ENCODE measurements at regions not wholly inside any gene's neighbourhood (a gene's known extent, or its start where the extent isn't known, plus 50 kb on each side); places are given as distances from the start of the nearest gene placed in this dataset.
"Not testable (repeated sequence)": the region's sequence is repeated elsewhere in the genome, so short reads cannot be mapped to it uniquely, and the experiment has no call there.

GRCh38 chr7:152905949-152906348, 146.4 kb downstream of the ACTR3B start:
- DNase-seq (ENCODE audit: low spot score), result no peak

DNA sequence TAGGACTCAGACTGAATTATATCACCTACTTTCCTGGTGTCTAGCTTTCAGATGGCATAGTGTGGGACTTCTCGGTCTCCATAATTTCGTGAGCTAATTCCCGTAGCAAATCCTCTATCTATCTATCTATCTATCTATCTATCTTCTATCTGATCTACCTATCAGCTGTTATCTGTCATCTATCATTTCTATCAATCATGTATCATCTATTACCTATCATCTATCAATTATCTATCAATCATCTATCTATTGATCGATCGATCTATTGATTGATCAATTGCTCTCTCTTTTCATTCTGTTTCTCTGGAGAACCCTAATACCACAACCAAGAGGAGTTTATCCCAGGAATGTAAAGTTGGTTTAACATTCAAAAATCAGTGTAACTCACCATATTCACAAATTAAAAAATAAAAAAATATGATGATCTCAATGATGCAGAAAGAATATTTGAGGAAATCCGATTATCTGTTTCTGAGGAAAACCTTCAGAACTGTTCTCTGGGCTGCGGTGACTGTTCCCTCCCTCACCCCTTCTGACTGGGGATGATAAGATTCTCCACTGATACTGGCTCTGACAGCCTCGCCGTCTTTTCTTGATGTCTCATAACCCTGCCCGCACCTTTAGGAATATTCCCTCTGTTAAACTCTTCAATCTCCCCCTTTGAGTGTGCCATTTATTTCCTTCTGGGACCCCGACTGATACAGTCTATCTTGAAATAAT, 147.7 kb downstream of the ACTR3B start:
- no peak for DNase-seq (ENCODE audit: low spot score)

DNA sequence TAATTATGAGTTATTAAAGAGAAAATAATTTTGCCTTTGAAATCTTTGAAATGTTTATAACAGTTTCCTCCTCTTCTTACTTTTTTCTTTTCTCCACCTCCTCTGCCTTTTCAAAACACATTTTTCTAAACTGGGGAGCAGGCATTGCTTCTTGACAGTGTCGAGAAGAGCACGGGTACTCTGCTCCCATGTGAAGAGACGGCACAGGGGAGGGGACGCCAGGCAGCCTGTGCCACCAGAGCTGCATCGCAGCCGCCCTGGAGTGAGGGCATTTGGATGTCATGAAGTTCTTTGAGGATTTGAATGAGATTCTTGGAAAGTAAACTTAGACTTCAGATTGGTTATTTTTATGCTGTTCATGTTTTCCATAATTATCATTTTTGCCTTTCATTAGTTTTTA, 149.7 kb downstream of the ACTR3B start:
- DNase-seq (ENCODE audit: low spot score), result no peak

DNA sequence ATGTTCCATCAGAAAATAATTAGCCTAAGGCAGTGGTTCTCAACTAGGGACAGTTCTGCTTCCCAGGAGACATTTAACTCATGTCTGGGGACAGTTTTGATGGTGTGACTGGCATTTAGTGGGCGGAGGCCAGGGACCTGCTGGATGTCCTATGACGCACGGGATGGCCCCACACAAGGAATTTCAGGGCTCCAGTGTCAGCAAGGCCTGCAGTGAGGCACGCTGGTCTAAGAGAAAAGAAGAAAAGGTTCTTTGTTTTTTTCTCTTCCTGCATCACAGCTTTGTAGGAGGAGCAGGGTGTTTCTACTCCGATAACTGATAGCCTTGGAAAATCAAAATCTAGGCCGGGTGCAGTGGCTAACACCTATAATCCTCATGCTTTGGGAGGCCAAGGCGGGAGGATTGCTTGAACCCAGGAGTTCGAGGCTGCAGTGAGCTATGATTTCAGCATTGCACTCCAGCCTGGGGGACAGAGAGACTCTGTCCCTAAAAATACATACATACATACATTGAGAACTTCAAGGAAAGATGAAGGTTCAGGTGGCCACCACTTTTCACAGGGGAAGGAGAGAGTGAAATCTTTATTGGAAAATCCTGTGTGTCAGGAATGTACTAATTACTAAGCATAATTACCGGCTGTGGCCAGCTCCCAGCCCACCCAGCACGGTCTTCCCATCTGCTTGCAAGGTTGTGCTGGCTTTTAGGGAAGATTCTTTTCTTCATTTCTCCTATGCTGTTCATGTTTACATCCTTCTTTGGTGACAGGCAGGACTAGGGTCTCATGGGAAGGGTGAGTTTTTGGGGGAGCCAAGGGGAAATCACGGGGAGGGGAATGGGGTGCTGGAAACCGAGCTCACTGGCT, 150.4 kb downstream of the ACTR3B start:
- DNase-seq (ENCODE audit: low spot score), result peak; percentile 51

- no peak for DNase-seq (ENCODE audit: low spot score)
Measured at GRCh38 chr7:152910545-152911225, 151.1 kb downstream of the ACTR3B start.

- DNase-seq (ENCODE audit: low spot score), result no peak
Measured at GRCh38 chr7:152911226-152911560, 151.6 kb downstream of the ACTR3B start.

DNA sequence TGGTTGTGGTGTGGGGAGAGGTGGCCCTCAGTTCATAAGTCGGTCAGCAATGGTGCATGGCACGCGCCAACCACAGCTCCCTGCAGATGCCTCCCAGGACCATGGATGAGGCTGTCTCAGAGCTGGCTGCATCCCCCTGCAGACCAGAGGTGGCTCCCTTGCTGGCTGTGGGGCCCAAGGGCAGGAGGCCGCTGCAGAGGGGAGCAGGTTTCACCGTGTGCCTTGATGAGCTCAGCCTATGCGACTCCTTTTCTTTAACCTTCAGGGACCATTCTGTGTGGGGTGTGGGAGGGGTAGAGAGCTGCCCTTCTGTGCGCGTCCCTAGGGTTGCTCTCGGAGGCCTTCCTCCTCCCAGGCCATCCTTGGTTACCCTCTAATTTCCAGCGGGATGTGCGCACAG, 152.4 kb downstream of the ACTR3B start:
- DNase-seq (ENCODE audit: low spot score), result no peak

DNA sequence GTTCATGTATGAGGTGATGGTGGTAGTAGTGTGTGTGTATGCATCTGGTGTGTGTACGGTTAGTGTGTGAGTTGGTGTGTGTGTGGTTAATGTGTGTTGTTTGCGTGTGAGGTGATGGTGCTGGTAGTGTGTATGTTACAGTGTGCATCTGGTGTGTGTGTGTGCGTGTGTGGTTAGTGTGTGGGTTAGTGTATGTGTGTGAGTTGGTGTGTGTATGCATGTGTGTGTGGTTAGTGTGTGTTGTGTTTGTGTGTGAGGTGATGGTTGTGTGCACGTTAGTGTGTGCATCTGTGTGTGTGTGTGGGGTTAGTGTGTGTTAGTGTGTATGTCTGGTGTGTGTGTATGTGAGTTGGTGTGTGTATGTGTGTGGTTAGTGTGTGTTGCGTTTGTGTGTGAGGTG, 153.0 kb downstream of the ACTR3B start:
- no peak for DNase-seq (ENCODE audit: low spot score)

DNA sequence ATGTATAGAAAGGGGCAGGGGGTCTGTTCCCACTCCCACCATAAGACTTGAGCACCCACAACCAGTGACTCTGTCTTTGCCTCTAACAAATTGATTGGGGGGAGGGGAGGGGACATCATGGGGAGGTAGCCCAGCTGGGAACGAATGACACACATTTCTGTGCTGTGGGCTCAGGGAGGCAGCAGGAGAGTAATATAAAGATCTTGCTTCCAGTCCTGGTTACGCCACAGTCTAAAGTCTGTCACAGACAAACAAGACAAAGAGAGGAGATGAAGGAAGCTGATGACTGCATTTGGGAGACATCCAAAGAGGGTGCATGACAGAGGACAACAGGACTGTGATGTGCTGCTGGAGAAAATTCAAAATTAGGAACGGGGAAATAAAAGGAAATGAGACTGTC, 153.9 kb downstream of the ACTR3B start:
- no peak for DNase-seq (ENCODE audit: low spot score)

GRCh38 chr7:152914014-152914844, 154.7 kb downstream of the ACTR3B start:
- DNase-seq (ENCODE audit: low spot score), result no peak

GRCh38 chr7:152914845-152915102, 155.2 kb downstream of the ACTR3B start:
- not testable (repeated sequence) for DNase-seq (ENCODE audit: low spot score)

GRCh38 chr7:152922318-152923081, 162.9 kb downstream of the ACTR3B start:
- DNase-seq (ENCODE audit: low spot score), result no peak

GRCh38 chr7:152923711-152924110, 164.2 kb downstream of the ACTR3B start:
- no peak for DNase-seq (ENCODE audit: low spot score)

DNA sequence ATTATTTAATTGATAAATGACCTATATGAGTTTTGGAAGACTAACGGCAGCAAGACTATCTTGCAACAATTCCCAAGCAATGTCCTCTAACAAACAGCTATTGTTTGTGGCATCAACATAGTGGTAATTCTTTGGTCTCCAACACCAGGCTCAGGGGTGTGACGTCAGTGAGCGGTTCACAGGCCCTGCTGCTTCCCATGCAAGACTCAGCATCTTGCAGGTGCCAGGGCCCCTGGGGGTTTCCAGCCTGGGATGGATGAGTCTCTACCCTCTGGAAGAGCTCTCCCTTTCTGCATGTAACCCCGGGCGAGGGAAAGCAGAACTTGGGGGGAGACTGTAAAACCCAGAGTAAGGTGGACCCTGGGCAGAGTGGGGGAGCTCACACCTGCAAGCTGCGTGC, 164.7 kb downstream of the ACTR3B start:
- DNase-seq (ENCODE audit: low spot score), result no peak

GRCh38 chr7:152924826-152925411, 165.4 kb downstream of the ACTR3B start:
- DNase-seq (ENCODE audit: low spot score), result no peak

GRCh38 chr7:152925412-152926147, 166.0 kb downstream of the ACTR3B start:
- no peak for DNase-seq (ENCODE audit: low spot score)

DNA sequence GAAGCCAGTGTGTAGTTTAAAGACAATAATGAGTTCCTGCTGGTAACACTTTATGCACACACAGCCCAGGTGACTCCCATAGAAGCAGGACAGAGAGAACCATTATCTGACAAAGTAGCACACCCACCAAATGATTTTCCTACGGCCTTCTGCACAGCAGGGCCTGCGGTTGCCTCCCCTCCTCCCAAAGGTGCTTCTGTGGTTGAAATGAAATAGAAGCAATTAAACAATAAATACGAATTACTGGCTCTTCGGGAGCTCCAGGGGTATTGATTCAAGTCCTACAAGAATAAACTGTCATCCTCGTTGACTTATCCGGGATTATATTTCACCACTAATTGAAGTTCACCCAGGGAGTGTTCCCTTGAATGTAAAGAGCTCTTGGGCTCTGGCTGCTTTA, 172.1 kb downstream of the ACTR3B start:
- DNase-seq (ENCODE audit: low spot score), result no peak

DNA sequence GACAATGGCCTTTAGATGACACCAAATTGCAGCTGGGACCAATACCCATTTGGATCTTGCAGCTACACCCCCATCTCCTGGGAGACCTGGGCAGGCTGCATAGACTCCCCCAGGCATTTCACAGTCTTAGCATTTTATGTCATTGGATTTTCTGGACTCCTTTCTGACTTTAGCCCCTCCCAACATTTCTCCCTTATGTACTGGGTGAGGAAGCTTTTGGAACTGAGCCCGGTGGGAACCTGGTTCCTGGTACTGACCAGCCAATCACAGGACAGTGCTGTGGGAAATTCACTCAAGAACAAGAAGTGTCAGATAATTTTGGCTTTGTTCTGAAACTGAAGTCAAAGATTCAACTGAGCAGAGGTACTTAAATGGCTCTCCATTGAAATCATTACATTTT, 177.7 kb downstream of the ACTR3B start:
- DNase-seq (ENCODE audit: low spot score), result no peak

DNA sequence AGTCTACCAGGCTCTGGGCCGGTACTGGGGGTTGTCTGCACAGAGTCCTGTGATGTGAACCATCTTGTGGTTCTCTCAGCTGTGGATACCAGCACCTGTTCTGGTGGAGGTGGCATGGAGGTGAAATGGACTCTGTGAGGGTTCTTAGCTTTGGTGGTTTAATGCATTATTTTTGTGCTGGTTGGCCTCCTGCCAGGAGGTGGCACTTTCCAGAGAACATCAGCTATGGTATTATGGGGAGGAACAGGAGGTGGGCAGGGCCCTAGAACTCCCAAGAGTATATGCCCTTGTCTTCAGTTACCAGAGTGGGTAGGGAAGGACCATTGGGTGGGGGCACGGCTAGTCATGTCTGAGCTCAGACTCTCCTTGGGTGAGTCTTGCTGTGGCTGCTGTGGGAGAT, 187.1 kb downstream of the ACTR3B start:
- not testable (repeated sequence) for DNase-seq (ENCODE audit: low spot score)

DNA sequence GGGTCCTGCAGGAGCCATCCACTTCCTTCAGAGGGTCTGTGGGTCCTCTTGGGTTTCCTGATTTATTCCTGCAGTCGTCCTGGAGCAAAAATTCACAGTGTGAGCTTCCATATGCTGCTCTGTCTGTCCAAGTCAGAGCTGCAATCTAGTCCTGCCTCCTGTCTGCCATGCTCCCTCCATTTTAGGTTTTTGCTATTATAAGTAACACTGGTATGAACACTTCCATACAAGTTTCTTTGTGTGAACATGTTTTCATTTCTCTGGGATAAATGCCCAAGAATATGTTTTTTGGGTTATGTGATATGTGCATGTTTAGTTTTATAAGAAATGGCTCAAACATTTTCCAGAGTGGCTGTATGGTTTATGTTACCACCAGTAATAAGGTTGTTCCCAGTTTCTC, 188.1 kb downstream of the ACTR3B start:
- DNase-seq (ENCODE audit: low spot score), result no peak

GRCh38 chr7:152949253-152949652, 189.7 kb downstream of the ACTR3B start:
- no peak for DNase-seq (ENCODE audit: low spot score)
